CD14-positive monocyte (primary cell): ENCODE measurements at regions not wholly inside any gene's neighbourhood (a gene's known extent, or its start where the extent isn't known, plus 50 kb on each side); places are given as distances from the start of the nearest gene placed in this dataset.

Experiments used
- DNase-seq, 3 donors: peaks; one replicate each; pipeline ENCODE4 v3.0.0-alpha.2; 2011 to 2022
- H2AFZ ChIP-seq: 2 replicates; pipeline ENCODE4 v1.6.0; 2012; ENCODE audit warnings: mild to moderate bottlenecking, low read depth, low read length, inconsistent platforms; ENCODE audit not compliant: insufficient read depth, poor library complexity, severe bottlenecking
- H3K27ac ChIP-seq, 2 donors: 1 replicate in 1 of 2; 2 replicates in 1 of 2; pipeline ENCODE4 v1.5.1; 2012 to 2013; ENCODE audit warnings: low read length in 2 of 2, control low read depth in 1 of 2, inconsistent platforms in 1 of 2, low read depth in 1 of 2, mild to moderate bottlenecking in 1 of 2
- H3K27me3 ChIP-seq, 2 donors: one replicate each; pipeline versions ENCODE4 v1.6.0 to v1.6.1; 2011 to 2013; ENCODE audit warnings: low read length in 2 of 2; ENCODE audit not compliant: control insufficient read depth in 2 of 2, insufficient read depth in 2 of 2
- H3K36me3 ChIP-seq, 2 donors: replicated peaks in 1 of 2; 1 replicate in 1 of 2; 2 replicates in 1 of 2; pipeline versions ENCODE4 v1.5.1 to v1.6.1; 2012 to 2013; ENCODE audit warnings: low read length in 2 of 2, control low read depth in 1 of 2, inconsistent platforms in 1 of 2, mild to moderate bottlenecking in 1 of 2; ENCODE audit not compliant: insufficient read depth in 2 of 2, control insufficient read depth in 1 of 2
- H3K4me1 ChIP-seq, 2 donors: 1 replicate in 1 of 2; 2 replicates in 1 of 2; pipeline versions ENCODE4 v1.5.1 to v1.6.1; 2012 to 2013; ENCODE audit warnings: low read length in 2 of 2, control low read depth in 1 of 2, inconsistent platforms in 1 of 2, mild to moderate bottlenecking in 1 of 2, moderate library complexity in 1 of 2; ENCODE audit not compliant: insufficient read depth in 2 of 2, control insufficient read depth in 1 of 2
- H3K4me2 ChIP-seq: replicated peaks from 2 replicates; pipeline ENCODE3; 2012; ENCODE audit warnings: low read length, moderate library complexity, mild to moderate bottlenecking; ENCODE audit not compliant: poor library complexity, severe bottlenecking; ENCODE audit errors: extremely low read depth
- H3K4me3 ChIP-seq, 3 experiments: fragments of 200-600 bp in 1 of 3; sonication (generic) in 1 of 3; replicated peaks in 1 of 3; 1 replicate in 2 of 3; 2 replicates in 1 of 3; pipeline ENCODE4 v1.5.1; 2011 to 2013; ENCODE audit warnings: low read length in 3 of 3, mild to moderate bottlenecking in 3 of 3, control low read depth in 2 of 3, low read depth in 2 of 3, inconsistent platforms in 1 of 3, moderate library complexity in 1 of 3
- H3K79me2 ChIP-seq: 2 replicates; pipeline ENCODE4 v1.6.0; 2012; ENCODE audit warnings: mild to moderate bottlenecking, control low read depth, inconsistent platforms, low read length, moderate library complexity; ENCODE audit not compliant: insufficient read depth
- H3K9ac ChIP-seq: 2 replicates; pipeline ENCODE4 v1.6.0; 2017; ENCODE audit warnings: low read length, mild to moderate bottlenecking; ENCODE audit not compliant: insufficient read depth, poor library complexity, severe bottlenecking
- H3K9me3 ChIP-seq, 2 donors: replicated peaks in 1 of 2; 1 replicate in 1 of 2; 2 replicates in 1 of 2; pipeline versions ENCODE4 v1.5.1 to v1.6.1; 2012 to 2013; ENCODE audit warnings: low read length in 2 of 2, control low read depth in 1 of 2; ENCODE audit not compliant: control insufficient read depth in 1 of 2, insufficient read depth in 1 of 2
- H4K20me1 ChIP-seq: 2 replicates; pipeline ENCODE4 v1.6.0; 2012; ENCODE audit warnings: mild to moderate bottlenecking, low read length, control low read depth, moderate library complexity; ENCODE audit not compliant: insufficient read depth
- H3K27ac Mint-ChIP-seq, 7 donors: one replicate each; pipeline ENCODE4 v1.8.0; 2020; ENCODE audit warnings: mild to moderate bottlenecking in 7 of 7, mixed read lengths in 7 of 7, moderate library complexity in 6 of 7, inconsistent platforms in 2 of 7
- H3K27me3 Mint-ChIP-seq, 3 donors: one replicate each; pipeline ENCODE4 v1.8.0; 2021 to 2022; ENCODE audit warnings: low read depth in 3 of 3, mild to moderate bottlenecking in 3 of 3, mixed read lengths in 3 of 3, moderate library complexity in 3 of 3, inconsistent platforms in 1 of 3
- H3K36me3 Mint-ChIP-seq, 2 donors: one replicate each; pipeline ENCODE4 v1.8.0; 2020; ENCODE audit warnings: mixed read lengths in 2 of 2, inconsistent platforms in 1 of 2, mild to moderate bottlenecking in 1 of 2
- H3K4me1 Mint-ChIP-seq: one replicate; pipeline ENCODE4 v1.8.0; 2020; ENCODE audit warnings: mild to moderate bottlenecking, mixed read lengths
- H3K4me3 Mint-ChIP-seq, 2 donors: one replicate each; pipeline ENCODE4 v1.8.0; 2020; ENCODE audit warnings: mild to moderate bottlenecking in 2 of 2, mixed read lengths in 2 of 2, moderate library complexity in 1 of 2
- H3K9me3 Mint-ChIP-seq, 7 donors: one replicate each; pipeline ENCODE4 v1.8.0; 2020 to 2022; ENCODE audit warnings: mixed read lengths in 7 of 7, mild to moderate bottlenecking in 6 of 7, moderate library complexity in 6 of 7, inconsistent platforms in 2 of 7
- CTCF ChIP-seq: fragments of 200-600 bp; IDR thresholded peaks from one replicate; pipeline ENCODE4 v1.8.0; 2022; ENCODE audit warnings: antibody characterized with exemption, mild to moderate bottlenecking
- WGBS: methylation state at CpG from one replicate; pipeline ENCODE4 v1.1.5; 2013; ENCODE audit warnings: missing lambda C conversion rate; ENCODE audit not compliant: insufficient coverage; 5-methylcytosine and 5-hydroxymethylcytosine counted together
- intact Hi-C, 2 donors: fragments of 100-400 bp; cut with micrococcal nuclease; formaldehyde crosslinking; loops; one replicate each; pipeline versions ENCODE4 v1.15.0 to v1.15.1; 2023

GRCh38 chr16:16971042-16971441 lies 499.7 kb downstream of the XYLT1 start:
- TF ChIP-seq CTCF: no peak
- DNase-seq: no peak
- Mint-ChIP-seq H3K27ac (no peak overlapping the region), H3K4me1 (no peaks in the 10 kb centered on the region), H3K36me3 (no peaks in the 10 kb centered on the region), H3K27me3 (peaks cover 0 to 11% (median 4%) of the 10 kb centered on the region in 3 donors), H3K4me3 (no peak overlapping the region), H3K9me3 (peaks cover 0 to 9% (median 2%) of the 10 kb centered on the region in 7 donors)
- intact Hi-C loops: no loop called here
- Histone ChIP-seq H3K9ac (no peak overlapping the region), H3K4me2 (no peak overlapping the region), H4K20me1 (no peaks in the 10 kb centered on the region), H3K27ac (no peak overlapping the region), H2AFZ (no peak overlapping the region), H3K27me3 (no peaks in the 10 kb centered on the region), H3K4me3 (no peak overlapping the region), H3K4me1 (no peaks in the 10 kb centered on the region), H3K79me2 (no peaks in the 10 kb centered on the region), H3K36me3 (no peaks in the 10 kb centered on the region), H3K9me3 (peaks cover 0 to 3% of the 10 kb centered on the region in 2 donors)
- WGBS: no CpG with 5 or more reads among the region's 1 CpG

- Mint-ChIP-seq H3K27me3 (peaks cover 0 to 13% (median 4%) of the 10 kb centered on the region in 3 donors), H3K4me3 (no peak overlapping the region), H3K9me3 (peaks cover 0 to 12% (median 4%) of the 10 kb centered on the region in 7 donors), H3K4me1 (no peaks in the 10 kb centered on the region), H3K36me3 (no peaks in the 10 kb centered on the region), H3K27ac (no peak overlapping the region)
- no peak overlapping the region for H3K9ac ChIP-seq
- no peak overlapping the region for H3K27ac ChIP-seq
- no peaks in the 10 kb centered on the region for H3K79me2 ChIP-seq
- no peak overlapping the region for H2AFZ ChIP-seq
- H3K9me3 ChIP-seq: peaks cover 0 to 3% of the 10 kb centered on the region in 2 donors
- 83% methylated on average over 2 of the region's 4 CpGs for WGBS
- no peak for TF ChIP-seq CTCF
- no peaks in the 10 kb centered on the region for H3K4me1 ChIP-seq
- H3K27me3 ChIP-seq: no peaks in the 10 kb centered on the region
- H4K20me1 ChIP-seq: no peaks in the 10 kb centered on the region
- DNase-seq: no peak
- H3K4me3 ChIP-seq: no peak overlapping the region
- H3K4me2 ChIP-seq: no peak overlapping the region
- H3K36me3 ChIP-seq: no peaks in the 10 kb centered on the region
- intact Hi-C loops: no loop called here
These were observed 497.9 kb downstream of the XYLT1 start for GRCh38 chr16:16972831-16973230.
